Transverse colon (tissue), 4 donors: ENCODE measurements at regions not wholly inside any gene's neighbourhood (a gene's known extent, or its start where the extent isn't known, plus 50 kb on each side); places are given as distances from the start of the nearest gene placed in this dataset.

Source experiments
- DNase-seq: peaks from one replicate; pipeline ENCODE4 v3.0.0-alpha.2; 2019
- H3K27ac ChIP-seq, 4 donors: fragments of 200-600 bp; sonication (generic); 2 replicates each; pipeline ENCODE4 v1.5.1; 2016 to 2018; ENCODE audit warnings: inconsistent platforms in 4 of 4
- H3K27me3 ChIP-seq: fragments of 200-600 bp; sonication (generic); 2 replicates; pipeline ENCODE4 v1.5.1; 2017; ENCODE audit warnings: inconsistent platforms
- H3K36me3 ChIP-seq, 4 donors: fragments of 200-600 bp; sonication (generic); 2 replicates each; pipeline ENCODE4 v1.5.1; 2017 to 2019; ENCODE audit warnings: inconsistent platforms in 4 of 4
- H3K4me1 ChIP-seq, 4 donors: fragments of 200-600 bp; sonication (generic); 2 replicates each; pipeline ENCODE4 v1.5.1; 2017 to 2020; ENCODE audit warnings: inconsistent platforms in 4 of 4
- H3K4me3 ChIP-seq, 4 donors: fragments of 200-600 bp; sonication (generic); 1 replicate in 1 of 4; 2 replicates in 3 of 4; pipeline versions ENCODE4 v1.5.1 to v1.6.1; 2017 to 2019; ENCODE audit warnings: inconsistent platforms in 4 of 4
- H3K9me3 ChIP-seq, 2 donors: fragments of 200-600 bp; sonication (generic); 2 replicates each; pipeline ENCODE4 v1.5.1; 2017 to 2019; ENCODE audit warnings: inconsistent platforms in 2 of 2
- CTCF ChIP-seq, 5 experiments: fragments of 200-600 bp in 3 of 5; fragments of 450-650 bp in 2 of 5; sonication (generic) in 3 of 5; IDR thresholded peaks; 1 replicate in 2 of 5; 2 replicates in 3 of 5; pipeline ENCODE4 v1.5.1; 2016 to 2017; ENCODE audit warnings: antibody characterized with exemption in 5 of 5, inconsistent platforms in 3 of 5, mild to moderate bottlenecking in 2 of 5, moderate library complexity in 1 of 5
- EP300 ChIP-seq: sonication (generic); formaldehyde crosslinking; IDR thresholded peaks from one replicate; pipeline ENCODE4 v1.6.1; 2017; ENCODE audit warnings: antibody characterized with exemption, low read depth
- POLR2A ChIP-seq: fragments of 450-650 bp; IDR thresholded peaks from one replicate; pipeline ENCODE4 v1.6.1; 2016; ENCODE audit warnings: antibody characterized with exemption, mild to moderate bottlenecking, moderate library complexity
- POLR2AphosphoS5 ChIP-seq, 3 donors: sonication (generic); formaldehyde crosslinking; IDR thresholded peaks; one replicate each; pipeline ENCODE4 v1.6.1; 2016; ENCODE audit warnings: antibody characterized with exemption in 3 of 3
- WGBS, 2 donors: methylation state at CpG; one replicate each; pipeline ENCODE4 v1.1.5; 2018; ENCODE audit warnings: low coverage in 1 of 2; 5-methylcytosine and 5-hydroxymethylcytosine counted together
- in situ Hi-C, 4 donors: fragments of 200-750 bp; cut with MboI; loops; one replicate each; pipeline versions ENCODE4 v1.15.0 to v1.15.1; 2017; ENCODE audit warnings: low sequenced_read_pairs in 3 of 4, low pct_ligation_motif_present in 1 of 4, low pct_unique_long_range_greater_than_20kb in 1 of 4
- intact Hi-C: fragments of 100-400 bp; cut with DNase I; formaldehyde crosslinking; loops from one replicate; pipeline ENCODE4 v1.15.1; 2023; ENCODE audit warnings: low total_unique reads

DNA sequence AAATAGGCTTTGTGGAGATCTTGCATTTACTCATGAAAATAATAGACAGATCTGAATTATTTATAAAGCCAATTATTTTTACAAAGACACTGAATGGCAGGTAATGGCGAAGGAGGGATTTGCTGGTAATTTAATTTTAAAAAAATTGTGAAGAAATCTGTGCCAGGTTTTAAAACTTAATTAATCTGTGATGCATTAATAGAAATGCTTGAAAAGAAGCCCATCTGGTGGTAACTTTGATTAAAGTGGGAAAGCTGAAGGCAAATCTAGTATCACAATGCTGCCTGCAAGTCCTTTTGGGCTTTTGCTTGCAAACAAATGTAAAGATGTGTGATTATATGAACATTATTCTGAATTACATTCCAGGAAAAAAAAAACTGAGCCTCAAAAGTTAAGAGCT lies 433.2 kb upstream of the DEPDC1 start:
- Histone ChIP-seq H3K27me3 (no peaks in the 10 kb centered on the region), H3K36me3 (no peaks in the 10 kb centered on the region), H3K4me1 (no peaks in the 10 kb centered on the region), H3K27ac (no peak overlapping the region), H3K4me3 (no peak overlapping the region), H3K9me3 (no peaks in the 10 kb centered on the region)
- TF ChIP-seq CTCF (IDR thresholded peaks at IDR 0.05), result no peak
- no peak for TF ChIP-seq POLR2A
- no peak for TF ChIP-seq EP300
- TF ChIP-seq POLR2AphosphoS5 (IDR thresholded peaks at IDR 0.05), result no peak
- WGBS, 2 donors, result 88 to 91% methylated on average over 1 of the region's 1 CpG
- in situ Hi-C loops (no loop called here), intact Hi-C loops (no loop called here)
- DNase-seq, result no peak

- Histone ChIP-seq H3K27me3 (no peaks in the 10 kb centered on the region), H3K4me1 (no peaks in the 10 kb centered on the region), H3K4me3 (no peak overlapping the region), H3K27ac (peak overlapping the region in 1 of 4 donors; percentile 58), H3K36me3 (no peaks in the 10 kb centered on the region), H3K9me3 (peaks cover 0 to 2% of the 10 kb centered on the region in 2 donors)
- in situ Hi-C loops, result no loop called here
- no peak for DNase-seq
- 54 to 64% methylated on average over 3 of the region's 3 CpGs for WGBS, 2 donors
- TF ChIP-seq POLR2AphosphoS5 (IDR thresholded peaks at IDR 0.05) (peak in 1 of 3 donors; percentile 22), EP300 (no peak)
- intact Hi-C loops, result no loop called here
These were observed 439.6 kb upstream of the DEPDC1 start for GRCh38 chr1:68936530-68936929.

GRCh38 chr1:68938051-68938666 lies 441.3 kb upstream of the DEPDC1 start:
- WGBS, 2 donors, result 55 to 73% methylated on average over 2 to 5 of the region's 5 CpGs
- DNase-seq, result no peak
- in situ Hi-C loops (no loop called here), intact Hi-C loops (no loop called here)
- Histone ChIP-seq H3K27me3 (no peaks in the 10 kb centered on the region), H3K4me1 (no peaks in the 10 kb centered on the region), H3K9me3 (peaks cover 0 to 4% of the 10 kb centered on the region in 2 donors), H3K36me3 (no peaks in the 10 kb centered on the region), H3K27ac (peak overlapping the region in 1 of 4 donors; percentile 25), H3K4me3 (no peak overlapping the region)
- TF ChIP-seq POLR2A (no peak), CTCF (IDR thresholded peaks at IDR 0.05) (no peak), EP300 (no peak), POLR2AphosphoS5 (IDR thresholded peaks at IDR 0.05) (no peak)

DNA sequence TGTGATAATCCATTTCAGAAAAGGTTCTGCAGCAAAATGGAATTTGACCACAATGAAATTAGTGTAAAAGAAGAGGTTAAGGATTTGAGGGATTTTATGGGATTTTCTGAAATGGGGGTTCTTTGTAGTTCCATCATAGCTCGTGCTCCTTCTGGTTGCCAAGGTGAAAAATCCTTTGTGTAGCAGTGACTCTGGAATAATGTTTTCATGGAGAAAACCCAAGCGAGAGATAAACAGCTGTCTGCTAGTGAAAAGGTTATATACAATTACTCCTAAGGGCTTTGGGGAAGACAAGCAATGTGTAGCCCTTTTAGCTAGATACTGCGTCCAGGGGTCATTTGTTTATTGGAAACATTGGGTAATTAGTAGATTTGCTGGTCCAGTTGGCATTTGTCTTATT lies 453.2 kb upstream of the DEPDC1 start:
- no peaks in the 10 kb centered on the region for H3K9me3 ChIP-seq
- TF ChIP-seq CTCF (IDR thresholded peaks at IDR 0.05) (no peak), EP300 (no peak)
- intact Hi-C loops, result no loop called here

GRCh38 chr1:68953311-68953710 lies 456.4 kb upstream of the DEPDC1 start:
- no peaks in the 10 kb centered on the region for H3K36me3 ChIP-seq
- intact Hi-C loops (no loop called here), in situ Hi-C loops (no loop called here)
- WGBS, 2 donors, result 33 to 63% methylated on average over 1 of the region's 1 CpG
- no peaks in the 10 kb centered on the region for H3K27me3 ChIP-seq
- no peak for TF ChIP-seq POLR2A
- TF ChIP-seq EP300, result no peak
- TF ChIP-seq POLR2AphosphoS5 (IDR thresholded peaks at IDR 0.05), result no peak
- no peak for TF ChIP-seq CTCF (IDR thresholded peaks at IDR 0.05)
- no peaks in the 10 kb centered on the region for H3K9me3 ChIP-seq
- H3K27ac ChIP-seq, result no peak overlapping the region
- H3K4me1 ChIP-seq, result no peaks in the 10 kb centered on the region
- DNase-seq, result no peak
- no peak overlapping the region for H3K4me3 ChIP-seq

More for the DNA sequence above, 453.2 kb upstream of the DEPDC1 start:
- H3K4me1 ChIP-seq, result no peaks in the 10 kb centered on the region
- no peak for DNase-seq
- H3K4me3 ChIP-seq, result no peak overlapping the region
- H3K36me3 ChIP-seq, result no peaks in the 10 kb centered on the region
- WGBS, 2 donors, result 61 to 69% methylated on average over 3 of the region's 3 CpGs
- in situ Hi-C loops, result no loop called here
- no peaks in the 10 kb centered on the region for H3K27me3 ChIP-seq
- no peak overlapping the region for H3K27ac ChIP-seq
